GM19463 (cell line): ENCODE measurements at regions not wholly inside any gene's neighbourhood (a gene's known extent, or its start where the extent isn't known, plus 50 kb on each side); places are given as distances from the start of the nearest gene placed in this dataset.
A peak's percentile ranks its signal among the peaks of the same experiment; 100 is the strongest.
"Not testable (repeated sequence)": the region's sequence is repeated elsewhere in the genome, so short reads cannot be mapped to it uniquely, and the experiment has no call there.

ENCODE experiments used
- ATAC-seq: cut with Tn5 transposase; IDR thresholded peaks from one replicate; pipeline ENCODE4 v1.9.1; 2021; ENCODE audit warnings: mild to moderate bottlenecking, moderate library complexity; ENCODE audit not compliant: unreplicated experiment

- ATAC-seq, result not testable (repeated sequence)
Measured at GRCh38 chr7:101679653-101680173, 50.6 kb upstream of the MYL10 start.

- ATAC-seq, result no peak
Measured at GRCh38 chr7:101680406-101681145, 51.5 kb upstream of the MYL10 start.

GRCh38 chr7:101681170-101682007 is 52.3 kb upstream of the MYL10 start:
- no peak for ATAC-seq

GRCh38 chr7:101684983-101685330 is 55.9 kb upstream of the MYL10 start:
- ATAC-seq, result no peak

GRCh38 chr7:101686030-101686429 is 56.9 kb upstream of the MYL10 start:
- ATAC-seq, result no peak

GRCh38 chr7:101687081-101687480 is 58.0 kb upstream of the MYL10 start:
- ATAC-seq, result no peak

- ATAC-seq, result no peak
Measured at GRCh38 chr7:101687791-101688182, 58.7 kb upstream of the MYL10 start.

GRCh38 chr7:101688183-101688831 is 59.2 kb upstream of the MYL10 start:
- ATAC-seq, result peak; percentile 74

GRCh38 chr7:101688995-101689907 is 60.2 kb upstream of the MYL10 start:
- ATAC-seq, result no peak

GRCh38 chr7:101690061-101690460 is 61.0 kb upstream of the MYL10 start:
- no peak for ATAC-seq

GRCh38 chr7:101691822-101692384 is 62.8 kb upstream of the MYL10 start:
- ATAC-seq, result no peak

- no peak for ATAC-seq
Measured at GRCh38 chr7:101693498-101694091, 64.5 kb upstream of the MYL10 start.

- no peak for ATAC-seq
Measured at GRCh38 chr7:101698964-101699363, 69.9 kb upstream of the MYL10 start.

- no peak for ATAC-seq
Measured at GRCh38 chr7:101699399-101699798, 70.3 kb upstream of the MYL10 start.

GRCh38 chr7:101699881-101700823 is 71.1 kb upstream of the MYL10 start:
- ATAC-seq, result no peak

GRCh38 chr7:101701153-101701794 is 72.2 kb upstream of the MYL10 start:
- no peak for ATAC-seq

- ATAC-seq, result no peak
Measured at GRCh38 chr7:101702362-101702850, 73.3 kb upstream of the MYL10 start.

GRCh38 chr7:101705331-101705730 is 76.2 kb upstream of the MYL10 start:
- ATAC-seq, result no peak
